ENCODE measurements at regions not wholly inside any gene's neighbourhood (a gene's known extent, or its start where the extent isn't known, plus 50 kb on each side); places are given as distances from the start of the nearest gene placed in this dataset.

DNA sequence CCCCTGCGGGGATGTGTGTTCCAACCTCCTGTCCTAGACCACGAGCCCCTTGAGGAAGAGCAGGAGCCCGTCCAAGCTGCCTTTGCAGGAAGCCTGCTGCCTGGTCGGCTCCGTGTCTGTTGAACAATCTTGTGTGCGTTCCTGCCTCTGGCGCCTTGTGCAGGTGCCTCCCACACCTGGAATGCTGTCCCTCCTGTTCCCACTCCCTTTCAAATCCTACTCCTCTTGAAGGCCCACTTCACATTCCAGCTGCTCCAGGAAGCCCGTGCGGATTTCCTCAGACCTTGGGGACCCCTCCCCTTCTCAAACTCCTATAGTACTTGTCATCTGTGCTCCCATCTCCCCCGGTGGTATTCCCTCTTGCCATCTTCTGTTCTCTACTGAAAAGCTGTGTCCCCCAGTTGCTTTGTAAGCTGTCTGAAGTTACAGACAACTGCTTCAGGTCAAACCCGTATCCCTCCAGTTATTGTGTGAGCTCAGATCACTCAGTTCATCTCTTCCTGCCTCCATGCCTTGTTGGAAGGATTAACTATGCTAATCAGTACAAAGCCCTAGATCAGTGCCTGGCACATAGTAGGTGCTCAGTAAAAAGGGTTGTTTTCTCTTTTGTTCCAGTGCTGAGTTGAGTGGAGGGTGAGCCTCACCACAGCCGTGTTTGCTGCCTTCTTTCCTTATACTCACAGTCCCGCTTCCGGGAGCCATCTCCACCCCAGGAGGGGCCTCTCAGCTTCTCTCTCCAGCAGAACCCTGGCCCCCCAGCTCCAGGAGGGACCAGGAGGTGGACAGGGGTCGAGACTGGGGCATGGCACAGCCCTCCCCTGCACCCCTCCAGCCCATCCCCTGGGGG lies 241.8 kb upstream of the CIBAR2 start:
- no TSS peak for BruUV-seq (replicated peaks)
- Histone ChIP-seq H3K36me3 (replicated peaks in 1 of 2; ENCODE audit: control insufficient read depth in 1 of 2, insufficient read depth in 2 of 2, low read length in 2 of 2) (no peaks in the 10 kb centered on the region), H3K27ac (ENCODE audit: extremely low read length, insufficient read depth, low read length) (no peak overlapping the region), H3K9me3 (ENCODE audit: low read length) (no peaks in the 10 kb centered on the region), H3K4me3 (replicated peaks in 1 of 3; ENCODE audit: insufficient read depth in 1 of 3, low read depth in 2 of 3, low read length in 3 of 3) (no peak overlapping the region), H4K20me1 (ENCODE audit: insufficient read depth, low read length) (no peaks in the 10 kb centered on the region; the same call in 1 of the 2 replicates), H2AFZ (ENCODE audit: low read length) (no peak overlapping the region), H3K4me2 (ENCODE audit: low read depth, low read length) (no peak overlapping the region), H3K4me1 (ENCODE audit: insufficient read depth, low read length) (peaks cover 19% of the 10 kb centered on the region), H3K9ac (ENCODE audit: insufficient read depth, low read depth, low read length) (no peak overlapping the region), H3K27me3 (ENCODE audit: control insufficient read depth in 1 of 2, insufficient read depth in 2 of 2, low read length in 2 of 2) (no peaks in the 10 kb centered on the region; a peak in 1 of 5 replicates), H3K79me2 (ENCODE audit: insufficient read depth, low read length) (no peaks in the 10 kb centered on the region)
- ATAC-seq = no peak
- CTCF ChIA-PET (ENCODE audit: low intra/inter-chr PET ratio, low total read pairs) = no interaction called here
- in situ Hi-C loops (cut with HindIII; ENCODE audit: extremely low pct_ligation_motif_present, low pct_unique_long_range_greater_than_20kb) (no loop called here), intact Hi-C loops (cut with micrococcal nuclease; ENCODE audit: unreplicated experiment) (no loop called here)
- no peak for FAIRE-seq
- DNase-seq (ENCODE audit: low spot score) = no peak
- WGBS (ENCODE audit: low lambda C conversion rate) = 71% methylated on average over 14 of the region's 15 CpGs
- no peak for TF ChIP-seq KDM3A (CRISPR knock-in tag; IDR thresholded peaks at IDR 0.05; ENCODE audit: low read depth)
- no peak for TF ChIP-seq ZNF460 (CRISPR knock-in tag; IDR thresholded peaks at IDR 0.05; ENCODE audit: borderline replicate concordance)
- no peak for TF ChIP-seq ZNF383 (CRISPR knock-in tag; IDR thresholded peaks at IDR 0.05; ENCODE audit: borderline replicate concordance)
- no peak for TF ChIP-seq PHF21A (CRISPR knock-in tag; IDR thresholded peaks at IDR 0.05)
- no peak for TF ChIP-seq KDM5A (IDR thresholded peaks at IDR 0.05; ENCODE audit: borderline replicate concordance, low read length)
- TF ChIP-seq NFIB (CRISPR knock-in tag; IDR thresholded peaks at IDR 0.05; ENCODE audit: borderline replicate concordance) = no peak
- POLR2A ChIA-PET = no interaction called here

DNA sequence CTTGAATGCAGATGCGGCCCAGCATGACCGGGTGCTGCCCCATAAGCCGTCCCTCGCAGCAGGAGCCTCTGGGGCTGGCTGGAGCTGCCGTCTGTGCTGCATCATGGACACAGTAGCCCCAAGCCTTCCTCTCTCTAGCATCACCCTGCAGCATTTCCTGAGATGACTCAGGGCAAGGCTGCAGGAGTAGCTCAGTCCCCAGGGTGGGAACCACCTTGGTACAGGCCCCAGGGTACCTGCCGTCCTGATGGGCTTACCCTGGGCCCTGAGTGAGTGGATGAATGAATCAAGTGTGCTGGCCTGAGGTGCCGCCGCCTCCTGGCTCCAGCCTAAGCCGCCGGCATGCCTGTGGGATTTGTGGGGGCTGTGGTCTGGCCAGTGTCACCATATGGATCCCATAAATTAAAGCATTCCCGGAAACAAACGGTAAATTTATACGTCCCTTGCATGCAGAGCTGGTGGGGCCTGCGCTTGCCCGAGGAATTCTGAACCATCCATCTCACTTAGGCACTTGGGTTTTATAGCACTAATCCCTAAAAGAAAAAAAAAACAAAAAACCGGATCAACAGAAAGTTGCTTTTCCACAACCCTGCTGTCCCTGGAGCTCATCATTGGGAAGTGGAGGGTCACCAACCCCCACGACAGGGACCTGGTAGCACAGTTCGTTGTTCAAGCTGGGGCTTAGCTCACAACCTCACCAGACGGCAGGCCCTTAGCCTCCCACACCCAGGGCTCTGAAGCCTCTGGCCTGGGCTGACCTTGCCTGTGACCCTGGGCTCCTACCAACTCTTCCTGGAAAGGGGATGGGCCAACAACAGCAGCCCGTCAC lies 242.6 kb upstream of the CIBAR2 start:
- no peak for FAIRE-seq
- no peak overlapping the region for H2AFZ ChIP-seq (ENCODE audit: low read length)
- no peaks in the 10 kb centered on the region for H3K36me3 ChIP-seq (replicated peaks in 1 of 2; ENCODE audit: control insufficient read depth in 1 of 2, insufficient read depth in 2 of 2, low read length in 2 of 2)
- no peak overlapping the region for H3K9ac ChIP-seq (ENCODE audit: insufficient read depth, low read depth, low read length)
- CTCF ChIA-PET (ENCODE audit: low intra/inter-chr PET ratio, low total read pairs) = no interaction called here
- H3K4me3 ChIP-seq (replicated peaks in 1 of 3; ENCODE audit: insufficient read depth in 1 of 3, low read depth in 2 of 3, low read length in 3 of 3) = no peak overlapping the region
- DNase-seq (ENCODE audit: low spot score) = no peak
- peaks cover 25% of the 10 kb centered on the region for H3K4me1 ChIP-seq (ENCODE audit: insufficient read depth, low read length)
- H3K9me3 ChIP-seq (ENCODE audit: low read length) = no peaks in the 10 kb centered on the region
- H3K79me2 ChIP-seq (ENCODE audit: insufficient read depth, low read length) = no peaks in the 10 kb centered on the region
- 66% methylated on average over 15 of the region's 20 CpGs for WGBS (ENCODE audit: low lambda C conversion rate)
- H4K20me1 ChIP-seq (ENCODE audit: insufficient read depth, low read length) = no peaks in the 10 kb centered on the region; the same call in 1 of the 2 replicates
- no TSS peak for BruUV-seq (replicated peaks)
- H3K27ac ChIP-seq (ENCODE audit: extremely low read length, insufficient read depth, low read length) = no peak overlapping the region
- ATAC-seq = peak; percentile 25; the same call in 2 of the 3 replicates
- no peak overlapping the region for H3K4me2 ChIP-seq (ENCODE audit: low read depth, low read length)
- intact Hi-C loops (cut with micrococcal nuclease; ENCODE audit: unreplicated experiment) = no loop called here
- POLR2A ChIA-PET = no interaction called here
- H3K27me3 ChIP-seq (ENCODE audit: control insufficient read depth in 1 of 2, insufficient read depth in 2 of 2, low read length in 2 of 2) = no peaks in the 10 kb centered on the region; a peak in 1 of 5 replicates
- in situ Hi-C loops (cut with HindIII; ENCODE audit: extremely low pct_ligation_motif_present, low pct_unique_long_range_greater_than_20kb) = no loop called here
- TF ChIP-seq, protein P1, sequence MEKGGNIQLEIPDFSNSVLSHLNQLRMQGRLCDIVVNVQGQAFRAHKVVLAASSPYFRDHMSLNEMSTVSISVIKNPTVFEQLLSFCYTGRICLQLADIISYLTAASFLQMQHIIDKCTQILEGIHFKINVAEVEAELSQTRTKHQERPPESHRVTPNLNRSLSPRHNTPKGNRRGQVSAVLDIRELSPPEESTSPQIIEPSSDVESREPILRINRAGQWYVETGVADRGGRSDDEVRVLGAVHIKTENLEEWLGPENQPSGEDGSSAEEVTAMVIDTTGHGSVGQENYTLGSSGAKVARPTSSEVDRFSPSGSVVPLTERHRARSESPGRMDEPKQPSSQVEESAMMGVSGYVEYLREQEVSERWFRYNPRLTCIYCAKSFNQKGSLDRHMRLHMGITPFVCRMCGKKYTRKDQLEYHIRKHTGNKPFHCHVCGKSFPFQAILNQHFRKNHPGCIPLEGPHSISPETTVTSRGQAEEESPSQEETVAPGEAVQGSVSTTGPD (CRISPR knock-in tag; IDR thresholded peaks at IDR 0.05) = no peak
- TF ChIP-seq ZNF607 (CRISPR knock-in tag; IDR thresholded peaks at IDR 0.05; ENCODE audit: borderline replicate concordance) = no peak
- TF ChIP-seq MXD4 (CRISPR knock-in tag; IDR thresholded peaks at IDR 0.05) = no peak
- no peak for TF ChIP-seq ZNF350 (CRISPR knock-in tag; IDR thresholded peaks at IDR 0.05; ENCODE audit: borderline replicate concordance, low read depth)
- TF ChIP-seq MTF1 (CRISPR knock-in tag; IDR thresholded peaks at IDR 0.05) = no peak
- TF ChIP-seq MEIS2 (CRISPR knock-in tag; IDR thresholded peaks at IDR 0.05) = no peak
- no peak for TF ChIP-seq SP2 (CRISPR knock-in tag; IDR thresholded peaks at IDR 0.05)
- TF ChIP-seq BCL6 (CRISPR knock-in tag; IDR thresholded peaks at IDR 0.05) = 0 out of 2 replicates have a peak, but pooled peaks have one; percentile 31
